ENCODE measurements at regions not wholly inside any gene's neighbourhood (a gene's known extent, or its start where the extent isn't known, plus 50 kb on each side); places are given as distances from the start of the nearest gene placed in this dataset.

DNA sequence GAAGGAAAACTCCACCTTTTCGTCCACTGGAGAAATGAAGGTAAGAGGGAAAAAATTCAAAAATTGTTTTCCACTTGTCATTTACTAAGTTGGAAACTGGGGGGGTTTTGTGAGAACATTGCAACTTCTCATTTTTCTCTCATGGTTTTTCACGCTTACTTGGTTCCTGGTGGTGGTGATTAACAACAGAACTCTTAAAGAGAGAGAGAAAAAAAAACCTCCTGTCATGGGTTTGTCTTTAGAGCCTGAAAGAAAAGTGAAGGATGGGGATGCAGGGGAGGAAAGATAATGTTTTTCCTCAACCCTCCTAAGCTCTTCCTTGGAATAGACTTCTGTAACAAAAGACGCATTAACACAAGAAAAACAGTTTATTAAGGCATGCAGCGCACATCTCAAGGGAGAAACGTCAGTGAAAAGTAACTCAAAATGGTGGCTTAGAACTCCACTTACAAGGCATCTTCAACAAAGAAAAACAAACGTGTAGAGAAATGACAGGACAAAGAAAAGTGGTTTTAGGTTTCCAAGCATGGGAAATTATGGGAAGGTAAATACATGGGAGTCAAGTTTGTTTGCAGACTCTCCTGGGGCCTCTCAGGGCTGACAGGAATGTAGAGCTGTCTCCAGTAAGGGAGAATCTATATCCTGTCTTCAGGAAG lies 81.9 kb upstream of the ATF7IP start:
- Histone ChIP-seq H3K36me3 (ENCODE audit: control insufficient read depth in 1 of 2, insufficient read depth in 2 of 2, low read length in 2 of 2) (no peaks in the 10 kb centered on the region), H3K27ac (ENCODE audit: low read length) (no peak overlapping the region), H3K4me1 (ENCODE audit: control insufficient read depth in 1 of 2, insufficient read depth in 2 of 2, low read length in 2 of 2) (no peaks in the 10 kb centered on the region), H3K4me3 (ENCODE audit: low read depth in 1 of 2, low read length in 2 of 2) (no peak overlapping the region), H3K27me3 (ENCODE audit: low read depth, low read length) (no peaks in the 10 kb centered on the region), H3K9me3 (ENCODE audit: control insufficient read depth in 1 of 2, low read length in 2 of 2) (peaks cover 0 to under 1% of the 10 kb centered on the region in 2 donors)

GRCh38 chr12:14284184-14284722 lies 81.2 kb upstream of the ATF7IP start:
- Histone ChIP-seq H3K36me3 (ENCODE audit: control insufficient read depth in 1 of 2, insufficient read depth in 2 of 2, low read length in 2 of 2) (no peaks in the 10 kb centered on the region), H3K4me1 (ENCODE audit: control insufficient read depth in 1 of 2, insufficient read depth in 2 of 2, low read length in 2 of 2) (no peaks in the 10 kb centered on the region), H3K27ac (ENCODE audit: low read length) (no peak overlapping the region), H3K9me3 (ENCODE audit: control insufficient read depth in 1 of 2, low read length in 2 of 2) (peaks cover 0 to 7% of the 10 kb centered on the region in 2 donors), H3K27me3 (ENCODE audit: low read depth, low read length) (no peaks in the 10 kb centered on the region), H3K4me3 (ENCODE audit: low read depth in 1 of 2, low read length in 2 of 2) (no peak overlapping the region)

- Histone ChIP-seq H3K27ac (ENCODE audit: low read length) (no peak overlapping the region), H3K36me3 (ENCODE audit: control insufficient read depth in 1 of 2, insufficient read depth in 2 of 2, low read length in 2 of 2) (no peaks in the 10 kb centered on the region), H3K4me3 (ENCODE audit: low read depth in 1 of 2, low read length in 2 of 2) (no peak overlapping the region), H3K4me1 (ENCODE audit: control insufficient read depth in 1 of 2, insufficient read depth in 2 of 2, low read length in 2 of 2) (no peaks in the 10 kb centered on the region), H3K27me3 (ENCODE audit: low read depth, low read length) (no peaks in the 10 kb centered on the region), H3K9me3 (ENCODE audit: control insufficient read depth in 1 of 2, low read length in 2 of 2) (peaks cover 0 to 11% of the 10 kb centered on the region in 2 donors)
Observed at GRCh38 chr12:14289601-14290000, 75.9 kb upstream of the ATF7IP start.

DNA sequence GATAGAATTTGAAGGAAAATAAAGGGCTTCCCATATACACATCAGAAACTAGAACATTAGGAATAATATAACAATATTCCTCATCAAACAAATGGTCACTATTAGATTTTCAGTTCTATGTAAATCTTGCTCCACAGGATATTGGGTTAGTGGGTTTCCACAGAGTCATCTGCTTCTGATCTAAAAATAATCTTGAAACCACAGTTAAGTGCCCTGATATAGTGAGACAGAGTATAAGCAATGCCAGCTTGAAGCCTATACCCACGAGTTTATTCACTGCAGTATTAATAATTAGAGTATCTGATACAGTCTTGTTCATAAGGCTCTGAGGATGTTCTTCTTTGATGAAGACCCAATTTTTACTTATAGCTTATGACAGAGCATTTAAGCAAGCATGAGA lies 74.5 kb upstream of the ATF7IP start:
- H3K27ac ChIP-seq (ENCODE audit: low read length), result no peak overlapping the region
- peaks cover 0 to 11% of the 10 kb centered on the region in 2 donors for H3K9me3 ChIP-seq (ENCODE audit: control insufficient read depth in 1 of 2, low read length in 2 of 2)
- no peaks in the 10 kb centered on the region for H3K27me3 ChIP-seq (ENCODE audit: low read depth, low read length)
- no peaks in the 10 kb centered on the region for H3K4me1 ChIP-seq (ENCODE audit: control insufficient read depth in 1 of 2, insufficient read depth in 2 of 2, low read length in 2 of 2)
- no peak overlapping the region for H3K4me3 ChIP-seq (ENCODE audit: low read depth in 1 of 2, low read length in 2 of 2)
- no peaks in the 10 kb centered on the region for H3K36me3 ChIP-seq (ENCODE audit: control insufficient read depth in 1 of 2, insufficient read depth in 2 of 2, low read length in 2 of 2)

GRCh38 chr12:14303661-14304155 lies 61.8 kb upstream of the ATF7IP start:
- no peaks in the 10 kb centered on the region for H3K27me3 ChIP-seq (ENCODE audit: low read depth, low read length)
- H3K27ac ChIP-seq (ENCODE audit: low read length), result no peak overlapping the region
- no peak overlapping the region for H3K4me3 ChIP-seq (ENCODE audit: low read depth in 1 of 2, low read length in 2 of 2)
- no peaks in the 10 kb centered on the region for H3K4me1 ChIP-seq (ENCODE audit: control insufficient read depth in 1 of 2, insufficient read depth in 2 of 2, low read length in 2 of 2)
- peaks cover 0 to 8% of the 10 kb centered on the region in 2 donors for H3K9me3 ChIP-seq (ENCODE audit: control insufficient read depth in 1 of 2, low read length in 2 of 2)
- H3K36me3 ChIP-seq (ENCODE audit: control insufficient read depth in 1 of 2, insufficient read depth in 2 of 2, low read length in 2 of 2), result no peaks in the 10 kb centered on the region

DNA sequence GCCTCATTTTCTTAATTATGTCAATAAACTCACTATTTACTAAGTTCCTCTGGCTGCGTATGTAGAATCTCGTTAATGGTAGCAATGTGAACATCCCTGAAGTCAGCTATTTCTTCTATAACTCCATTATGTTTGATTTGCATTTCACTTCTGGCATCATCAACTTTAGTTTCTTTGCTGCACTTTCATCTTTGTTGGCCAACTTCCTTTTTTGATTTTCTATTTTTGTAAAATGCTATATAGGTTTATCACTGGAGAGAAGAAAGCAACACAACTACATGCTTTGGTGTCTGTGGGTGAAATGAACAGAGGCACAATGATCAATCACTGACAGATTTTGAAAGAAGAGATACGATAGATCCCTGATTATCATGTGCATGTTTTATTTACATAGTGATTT lies 58.5 kb upstream of the ATF7IP start:
- H3K4me3 ChIP-seq (ENCODE audit: low read depth in 1 of 2, low read length in 2 of 2), result no peak overlapping the region
- H3K36me3 ChIP-seq (ENCODE audit: control insufficient read depth in 1 of 2, insufficient read depth in 2 of 2, low read length in 2 of 2), result no peaks in the 10 kb centered on the region
- H3K27ac ChIP-seq (ENCODE audit: low read length), result no peak overlapping the region
- H3K9me3 ChIP-seq (ENCODE audit: control insufficient read depth in 1 of 2, low read length in 2 of 2), result no peaks in the 10 kb centered on the region
- H3K27me3 ChIP-seq (ENCODE audit: low read depth, low read length), result no peaks in the 10 kb centered on the region
- no peaks in the 10 kb centered on the region for H3K4me1 ChIP-seq (ENCODE audit: control insufficient read depth in 1 of 2, insufficient read depth in 2 of 2, low read length in 2 of 2)

DNA sequence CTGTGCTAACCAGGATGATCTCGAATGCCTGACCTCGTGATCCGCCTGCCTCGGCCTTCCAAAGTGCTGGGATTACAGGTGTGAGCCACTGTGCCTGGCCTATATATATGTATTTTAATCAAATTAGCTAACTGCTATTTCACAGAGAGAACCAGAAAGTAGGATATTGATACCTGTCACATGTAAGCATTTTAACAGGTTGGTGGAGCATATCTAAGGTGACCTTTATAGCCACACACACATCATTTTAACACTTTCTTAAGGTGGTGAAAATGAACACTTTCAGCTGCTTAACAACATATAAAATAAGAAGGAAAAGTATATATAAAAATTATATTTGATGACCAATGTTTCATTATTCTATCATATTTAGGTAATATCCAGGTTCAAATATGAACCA lies 57.0 kb upstream of the ATF7IP start:
- no peaks in the 10 kb centered on the region for H3K36me3 ChIP-seq (ENCODE audit: control insufficient read depth in 1 of 2, insufficient read depth in 2 of 2, low read length in 2 of 2)
- H3K9me3 ChIP-seq (ENCODE audit: control insufficient read depth in 1 of 2, low read length in 2 of 2), result no peaks in the 10 kb centered on the region
- no peak overlapping the region for H3K27ac ChIP-seq (ENCODE audit: low read length)
- no peaks in the 10 kb centered on the region for H3K27me3 ChIP-seq (ENCODE audit: low read depth, low read length)
- no peak overlapping the region for H3K4me3 ChIP-seq (ENCODE audit: low read depth in 1 of 2, low read length in 2 of 2)
- H3K4me1 ChIP-seq (ENCODE audit: control insufficient read depth in 1 of 2, insufficient read depth in 2 of 2, low read length in 2 of 2), result no peaks in the 10 kb centered on the region

DNA sequence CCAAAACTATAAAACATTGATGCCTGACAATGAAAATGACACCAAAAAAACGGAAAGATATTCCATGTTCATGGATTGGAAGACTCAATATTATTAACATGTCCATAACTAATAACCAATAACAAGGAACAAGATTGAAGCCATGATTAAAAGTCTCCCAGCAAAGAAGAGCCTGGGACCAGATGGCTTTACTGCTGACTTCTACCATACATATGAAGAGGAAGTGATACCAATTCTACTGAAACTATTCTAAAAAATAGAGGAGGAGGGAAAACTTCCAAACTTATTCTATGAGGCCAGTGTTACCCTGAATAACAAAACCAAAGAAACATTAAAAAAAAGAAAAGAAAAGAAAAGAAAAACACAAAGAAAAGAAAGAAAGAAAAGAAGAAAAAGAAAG lies 54.6 kb upstream of the ATF7IP start:
- Histone ChIP-seq H3K9me3 (ENCODE audit: control insufficient read depth in 1 of 2, low read length in 2 of 2) (no peaks in the 10 kb centered on the region), H3K4me1 (ENCODE audit: control insufficient read depth in 1 of 2, insufficient read depth in 2 of 2, low read length in 2 of 2) (no peaks in the 10 kb centered on the region), H3K4me3 (ENCODE audit: low read depth in 1 of 2, low read length in 2 of 2) (no peak overlapping the region), H3K27ac (ENCODE audit: low read length) (no peak overlapping the region), H3K27me3 (ENCODE audit: low read depth, low read length) (no peaks in the 10 kb centered on the region), H3K36me3 (ENCODE audit: control insufficient read depth in 1 of 2, insufficient read depth in 2 of 2, low read length in 2 of 2) (no peaks in the 10 kb centered on the region)

- H3K27me3 ChIP-seq (ENCODE audit: low read depth, low read length), result no peaks in the 10 kb centered on the region
Observed at GRCh38 chr12:14313379-14314138, 51.9 kb upstream of the ATF7IP start.

GRCh38 chr12:14314801-14315200 lies 50.7 kb upstream of the ATF7IP start:
- H3K4me3 ChIP-seq (ENCODE audit: low read depth in 1 of 2, low read length in 2 of 2), result no peak overlapping the region
- no peaks in the 10 kb centered on the region for H3K9me3 ChIP-seq (ENCODE audit: control insufficient read depth in 1 of 2, low read length in 2 of 2)
- no peaks in the 10 kb centered on the region for H3K4me1 ChIP-seq (ENCODE audit: control insufficient read depth in 1 of 2, insufficient read depth in 2 of 2, low read length in 2 of 2)
- H3K27ac ChIP-seq (ENCODE audit: low read length), result no peak overlapping the region
- no peaks in the 10 kb centered on the region for H3K36me3 ChIP-seq (ENCODE audit: control insufficient read depth in 1 of 2, insufficient read depth in 2 of 2, low read length in 2 of 2)
- no peaks in the 10 kb centered on the region for H3K27me3 ChIP-seq (ENCODE audit: low read depth, low read length)

More at GRCh38 chr12:14313379-14314138, 51.9 kb upstream of the ATF7IP start:
- H3K27ac ChIP-seq (ENCODE audit: low read length), result no peak overlapping the region
- no peaks in the 10 kb centered on the region for H3K36me3 ChIP-seq (ENCODE audit: control insufficient read depth in 1 of 2, insufficient read depth in 2 of 2, low read length in 2 of 2)
- no peak overlapping the region for H3K4me3 ChIP-seq (ENCODE audit: low read depth in 1 of 2, low read length in 2 of 2)
- no peaks in the 10 kb centered on the region for H3K4me1 ChIP-seq (ENCODE audit: control insufficient read depth in 1 of 2, insufficient read depth in 2 of 2, low read length in 2 of 2)
- no peaks in the 10 kb centered on the region for H3K9me3 ChIP-seq (ENCODE audit: control insufficient read depth in 1 of 2, low read length in 2 of 2)

- Histone ChIP-seq H3K36me3 (ENCODE audit: control insufficient read depth in 1 of 2, insufficient read depth in 2 of 2, low read length in 2 of 2) (no peaks in the 10 kb centered on the region), H3K27ac (ENCODE audit: low read length) (no peak overlapping the region), H3K9me3 (ENCODE audit: control insufficient read depth in 1 of 2, low read length in 2 of 2) (no peaks in the 10 kb centered on the region), H3K27me3 (ENCODE audit: low read depth, low read length) (no peaks in the 10 kb centered on the region), H3K4me3 (ENCODE audit: low read depth in 1 of 2, low read length in 2 of 2) (no peak overlapping the region), H3K4me1 (ENCODE audit: control insufficient read depth in 1 of 2, insufficient read depth in 2 of 2, low read length in 2 of 2) (no peaks in the 10 kb centered on the region)
Observed at GRCh38 chr12:14315501-14315900, 50.0 kb upstream of the ATF7IP start.
